T-helper 17 cell (primary cell): ENCODE measurements at regions not wholly inside any gene's neighbourhood (a gene's known extent, or its start where the extent isn't known, plus 50 kb on each side); places are given as distances from the start of the nearest gene placed in this dataset.

ENCODE experiments used
- ATAC-seq: fragments of 150-1000 bp; cut with Tn5 transposase; 2 replicates; pipeline ENCODE4 v1.10.0; 2021; ENCODE audit warnings: mild to moderate bottlenecking, moderate library complexity
- DNase-seq, 3 donors: peaks; one replicate each; pipeline versions ENCODE4 v3.0.0 to v3.0.0-alpha.2; 2020 to 2021
- H3K9me3 ChIP-seq: one replicate; pipeline ENCODE4 v1.7.0; 2013; ENCODE audit warnings: low read length, mild to moderate bottlenecking; ENCODE audit not compliant: control insufficient read depth, poor library complexity, severe bottlenecking
- H3K27ac Mint-ChIP-seq: one replicate; pipeline ENCODE4 v1.8.0; 2022; ENCODE audit warnings: mild to moderate bottlenecking, moderate library complexity, mixed read lengths
- H3K27me3 Mint-ChIP-seq: one replicate; pipeline ENCODE4 v1.8.0; 2022; ENCODE audit warnings: mixed read lengths
- H3K36me3 Mint-ChIP-seq: one replicate; pipeline ENCODE4 v1.8.0; 2022; ENCODE audit warnings: low read depth, mixed read lengths
- H3K4me1 Mint-ChIP-seq: one replicate; pipeline ENCODE4 v1.8.0; 2022; ENCODE audit warnings: mild to moderate bottlenecking, mixed read lengths
- H3K4me3 Mint-ChIP-seq: one replicate; pipeline ENCODE4 v1.8.0; 2022; ENCODE audit warnings: mild to moderate bottlenecking, moderate library complexity, mixed read lengths

- Mint-ChIP-seq H3K36me3 (no peaks in the 10 kb centered on the region), H3K27ac (no peak overlapping the region), H3K4me3 (no peak overlapping the region), H3K4me1 (no peaks in the 10 kb centered on the region), H3K27me3 (peaks cover 23% of the 10 kb centered on the region)
- no peak for ATAC-seq
- H3K9me3 ChIP-seq: no peaks in the 10 kb centered on the region
- DNase-seq: no peak
These were observed 58.0 kb upstream of the FRMD1 start for GRCh38 chr6:168137024-168137423.

- no peak overlapping the region for H3K4me3 Mint-ChIP-seq
- no peaks in the 10 kb centered on the region for H3K9me3 ChIP-seq
- no peak for ATAC-seq
- no peak for DNase-seq
- H3K36me3 Mint-ChIP-seq: peaks cover 1% of the 10 kb centered on the region
- H3K27ac Mint-ChIP-seq: no peak overlapping the region
- H3K4me1 Mint-ChIP-seq: no peaks in the 10 kb centered on the region
- peaks cover 27% of the 10 kb centered on the region for H3K27me3 Mint-ChIP-seq
These were observed 57.6 kb upstream of the FRMD1 start for GRCh38 chr6:168136622-168137021.

GRCh38 chr6:168136001-168136400, 57.0 kb upstream of the FRMD1 start:
- no peaks in the 10 kb centered on the region for H3K9me3 ChIP-seq
- Mint-ChIP-seq H3K27ac (no peak overlapping the region), H3K4me3 (no peak overlapping the region), H3K36me3 (peaks cover 5% of the 10 kb centered on the region), H3K4me1 (peaks cover 2% of the 10 kb centered on the region), H3K27me3 (peaks cover 33% of the 10 kb centered on the region)
- DNase-seq (no peak), ATAC-seq (no peak)

- no peak for DNase-seq
These were observed 55.7 kb upstream of the FRMD1 start for GRCh38 chr6:168134560-168135201.

GRCh38 chr6:168133687-168134559, 54.9 kb upstream of the FRMD1 start:
- Mint-ChIP-seq H3K4me3 (no peak overlapping the region), H3K36me3 (peaks cover 5% of the 10 kb centered on the region), H3K27ac (no peak overlapping the region), H3K27me3 (peaks cover 33% of the 10 kb centered on the region), H3K4me1 (peaks cover 2% of the 10 kb centered on the region)
- DNase-seq (no peak), ATAC-seq (no peak)
- no peaks in the 10 kb centered on the region for H3K9me3 ChIP-seq

More at GRCh38 chr6:168134560-168135201, 55.7 kb upstream of the FRMD1 start:
- Mint-ChIP-seq H3K27ac (no peak overlapping the region), H3K4me3 (no peak overlapping the region), H3K36me3 (peaks cover 5% of the 10 kb centered on the region), H3K4me1 (peaks cover 2% of the 10 kb centered on the region), H3K27me3 (peaks cover 33% of the 10 kb centered on the region)
- ATAC-seq: no peak
- H3K9me3 ChIP-seq: no peaks in the 10 kb centered on the region

GRCh38 chr6:168133168-168133561, 54.2 kb upstream of the FRMD1 start:
- DNase-seq (no peak), ATAC-seq (no peak)
- H3K9me3 ChIP-seq: no peaks in the 10 kb centered on the region
- peaks cover 33% of the 10 kb centered on the region for H3K27me3 Mint-ChIP-seq
- H3K4me3 Mint-ChIP-seq: no peak overlapping the region
- H3K27ac Mint-ChIP-seq: no peak overlapping the region
- peaks cover 2% of the 10 kb centered on the region for H3K4me1 Mint-ChIP-seq
- peaks cover 5% of the 10 kb centered on the region for H3K36me3 Mint-ChIP-seq

GRCh38 chr6:168132531-168133167, 53.6 kb upstream of the FRMD1 start:
- Mint-ChIP-seq H3K27me3 (peaks cover 38% of the 10 kb centered on the region), H3K4me3 (no peak overlapping the region), H3K36me3 (peaks cover 5% of the 10 kb centered on the region), H3K27ac (no peak overlapping the region), H3K4me1 (peaks cover 2% of the 10 kb centered on the region)
- no peak for DNase-seq
- ATAC-seq: no peak
- H3K9me3 ChIP-seq: no peaks in the 10 kb centered on the region

- Mint-ChIP-seq H3K36me3 (peaks cover 5% of the 10 kb centered on the region), H3K27ac (no peak overlapping the region), H3K4me1 (peaks cover 2% of the 10 kb centered on the region), H3K4me3 (no peak overlapping the region), H3K27me3 (peaks cover 38% of the 10 kb centered on the region)
- ATAC-seq (no peak), DNase-seq (no peak)
- no peaks in the 10 kb centered on the region for H3K9me3 ChIP-seq
These were observed 52.7 kb upstream of the FRMD1 start for GRCh38 chr6:168131464-168132415.

- no peak for ATAC-seq
- Mint-ChIP-seq H3K27me3 (peaks cover 45% of the 10 kb centered on the region), H3K27ac (no peak overlapping the region)
These were observed 51.8 kb upstream of the FRMD1 start for GRCh38 chr6:168130697-168131371.

GRCh38 chr6:168130168-168130696, 51.2 kb upstream of the FRMD1 start:
- no peak for DNase-seq
- peaks cover 5% of the 10 kb centered on the region for H3K36me3 Mint-ChIP-seq
- H3K4me1 Mint-ChIP-seq: peaks cover 2% of the 10 kb centered on the region
- no peaks in the 10 kb centered on the region for H3K9me3 ChIP-seq
- peaks cover 45% of the 10 kb centered on the region for H3K27me3 Mint-ChIP-seq
- H3K4me3 Mint-ChIP-seq: no peak overlapping the region
- H3K27ac Mint-ChIP-seq: no peak overlapping the region
- no peak for ATAC-seq

More at GRCh38 chr6:168130697-168131371, 51.8 kb upstream of the FRMD1 start:
- H3K9me3 ChIP-seq: no peaks in the 10 kb centered on the region
- Mint-ChIP-seq H3K4me1 (peaks cover 2% of the 10 kb centered on the region), H3K4me3 (no peak overlapping the region), H3K36me3 (peaks cover 5% of the 10 kb centered on the region)
- no peak for DNase-seq

GRCh38 chr6:168129292-168130167, 50.5 kb upstream of the FRMD1 start:
- DNase-seq (no peak), ATAC-seq (no peak)
- Mint-ChIP-seq H3K36me3 (peaks cover 5% of the 10 kb centered on the region), H3K27ac (no peak overlapping the region), H3K4me1 (peaks cover 2% of the 10 kb centered on the region), H3K4me3 (no peak overlapping the region), H3K27me3 (peaks cover 40% of the 10 kb centered on the region)
- no peaks in the 10 kb centered on the region for H3K9me3 ChIP-seq
